Heart left ventricle (tissue), 16 donors: ENCODE measurements at regions not wholly inside any gene's neighbourhood (a gene's known extent, or its start where the extent isn't known, plus 50 kb on each side); places are given as distances from the start of the nearest gene placed in this dataset.

ENCODE experiments used
- ATAC-seq, 4 donors: fragments of 200-7000 bp; cut with Tn5 transposase; one replicate each; pipeline ENCODE4 v1.9.1; 2020 to 2022; ENCODE audit warnings: moderate library complexity in 4 of 4, mild to moderate bottlenecking in 3 of 4, moderate number of reproducible peaks in 1 of 4
- DNase-seq, 5 donors: peaks; one replicate each; pipeline ENCODE4 v3.0.0-alpha.2; 2020
- H3K27ac ChIP-seq, 12 donors: fragments of 200-600 bp; sonication (generic) in 4 of 12; one replicate each; pipeline versions ENCODE4 v1.5.0 to v1.8.0; 2016 to 2022; ENCODE audit warnings: mild to moderate bottlenecking in 2 of 12
- H3K27me3 ChIP-seq, 9 donors: fragments of 200-600 bp; sonication (generic) in 2 of 9; one replicate each; pipeline versions ENCODE4 v1.5.1 to v1.8.0; 2016 to 2022; ENCODE audit warnings: mild to moderate bottlenecking in 3 of 9
- H3K36me3 ChIP-seq, 9 donors: fragments of 200-600 bp; sonication (generic) in 2 of 9; one replicate each; pipeline versions ENCODE4 v1.5.0 to v1.8.0; 2018 to 2022; ENCODE audit warnings: mild to moderate bottlenecking in 2 of 9
- H3K4me1 ChIP-seq, 12 donors: fragments of 200-600 bp; sonication (generic) in 4 of 12; one replicate each; pipeline versions ENCODE4 v1.5.0 to v1.8.0; 2016 to 2022; ENCODE audit warnings: mild to moderate bottlenecking in 3 of 12
- H3K4me3 ChIP-seq, 12 donors: fragments of 200-600 bp; sonication (generic) in 4 of 12; one replicate each; pipeline versions ENCODE4 v1.5.0 to v1.8.0; 2017 to 2022; ENCODE audit warnings: mild to moderate bottlenecking in 9 of 12, moderate library complexity in 4 of 12
- H3K9me3 ChIP-seq, 12 donors: fragments of 200-600 bp; sonication (generic) in 4 of 12; one replicate each; pipeline versions ENCODE4 v1.5.0 to v1.8.0; 2016 to 2022; ENCODE audit warnings: mild to moderate bottlenecking in 1 of 12
- CTCF ChIP-seq, 12 donors: fragments of 200-600 bp; sonication (generic) in 4 of 12; IDR thresholded peaks; one replicate each; pipeline versions ENCODE4 v1.5.0 to v1.8.0; 2018 to 2022; ENCODE audit warnings: antibody characterized with exemption in 12 of 12, mild to moderate bottlenecking in 5 of 12
- POLR2A ChIP-seq, 2 donors: fragments of 450-650 bp; IDR thresholded peaks; one replicate each; pipeline ENCODE4 v1.6.1; 2017; ENCODE audit warnings: antibody characterized with exemption in 2 of 2, mild to moderate bottlenecking in 2 of 2, moderate library complexity in 2 of 2
- WGBS, 4 donors: extraction: QIAGEN DNeasy Blood & Tissue Kit in 2 of 4; methylation state at CpG; one replicate each; pipeline versions ENCODE4 v1.1.5 to v1.1.7; 2013 to 2018; 5-methylcytosine and 5-hydroxymethylcytosine counted together
- intact Hi-C, 10 donors: fragments of 100-400 bp; cut with DNase I; formaldehyde crosslinking; loops; one replicate each; pipeline versions ENCODE4 v1.11.1 to v1.14.2; 2022
- donor health status: ischemic (EF 13 %, LVEDD 7.1; RV severe dilation, severe dysfunction).
- donor health status: healthy with polysubstance abuse.
- donor health status: DM: no; HTN: yes; CAD: no.
- donor health status: DM: no; HTN: no; CAD: no.
- donor health status: ischemic (EF 25% LVEDD 6.9; RV normal size, moderate dysfunction).
- donor health status: ischemic (EF 25% LVEDD 5.7; RV mildly dilated, moderate dysfunction).
- donor health status: healthy.
- donor health status: DM: yes; HTN: yes; CAD: no.
- donor health status: ischemic (EF 35%, LVEDD 5.7; RV mildly dilated, moderate dysfunction).
- donor health status: nonischemic (EF 11% LVEDD 7.7; RV severe dilation, severe dysfunction).
- donor health status: DM: yes; HTN: yes; CAD: no.
- donor health status: PGD.
- donor health status: ischemic (EF 29% LVEDD 5.4; RV normal size, mild dysfunction).
- donor health status: nonischemic (EF 23%, LVEDD 6.1; RV moderate dilation, normal function).

DNA sequence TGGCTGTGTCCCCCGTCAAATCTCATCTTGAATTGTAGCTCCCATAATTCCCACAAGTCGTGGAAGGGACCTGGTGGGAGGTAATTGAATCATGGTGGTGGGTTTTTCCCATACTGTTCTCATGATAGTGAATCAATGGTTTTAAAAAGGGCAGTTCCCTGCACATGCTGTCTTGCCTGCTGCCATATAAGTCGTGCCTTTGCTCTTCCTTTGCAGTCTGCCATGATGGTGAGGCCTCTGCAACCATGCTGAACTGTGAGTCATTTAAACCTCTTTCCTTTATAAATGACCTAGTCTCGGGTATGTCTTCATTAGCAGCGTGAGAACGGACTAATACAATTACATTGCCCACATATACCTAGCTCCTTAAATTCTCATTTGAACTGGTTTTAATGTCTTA, 353.0 kb upstream of the KLF4 start:
- TF ChIP-seq POLR2A (IDR thresholded peaks at IDR 0.05): no peak
- TF ChIP-seq CTCF (IDR thresholded peaks at IDR 0.05): no peak
- intact Hi-C loops: no loop called here
- DNase-seq (no peak), ATAC-seq (no peak)
- no peak overlapping the region for H3K27ac ChIP-seq
- WGBS, 4 donors: 89 to 92% (median 91%) methylated on average over 6 of the region's 6 CpGs
- no peak overlapping the region for H3K4me3 ChIP-seq
- no peaks in the 10 kb centered on the region for H3K9me3 ChIP-seq
- H3K4me1 ChIP-seq: peaks cover 0 to 17% (median 0%) of the 10 kb centered on the region in 12 donors
- no peaks in the 10 kb centered on the region for H3K36me3 ChIP-seq
- no peaks in the 10 kb centered on the region for H3K27me3 ChIP-seq

- ATAC-seq (no peak), DNase-seq (no peak)
- TF ChIP-seq CTCF (IDR thresholded peaks at IDR 0.05) (no peak), POLR2A (IDR thresholded peaks at IDR 0.05) (no peak)
- 81 to 89% (median 88%) methylated on average over 2 of the region's 2 CpGs for WGBS, 4 donors
- Histone ChIP-seq H3K9me3 (no peaks in the 10 kb centered on the region), H3K4me1 (peaks cover 0 to 14% (median 0%) of the 10 kb centered on the region in 12 donors), H3K36me3 (no peaks in the 10 kb centered on the region), H3K27ac (no peak overlapping the region), H3K4me3 (no peak overlapping the region), H3K27me3 (no peaks in the 10 kb centered on the region)
- intact Hi-C loops: no loop called here
Measured at GRCh38 chr9:107841076-107841475, 351.5 kb upstream of the KLF4 start.

DNA sequence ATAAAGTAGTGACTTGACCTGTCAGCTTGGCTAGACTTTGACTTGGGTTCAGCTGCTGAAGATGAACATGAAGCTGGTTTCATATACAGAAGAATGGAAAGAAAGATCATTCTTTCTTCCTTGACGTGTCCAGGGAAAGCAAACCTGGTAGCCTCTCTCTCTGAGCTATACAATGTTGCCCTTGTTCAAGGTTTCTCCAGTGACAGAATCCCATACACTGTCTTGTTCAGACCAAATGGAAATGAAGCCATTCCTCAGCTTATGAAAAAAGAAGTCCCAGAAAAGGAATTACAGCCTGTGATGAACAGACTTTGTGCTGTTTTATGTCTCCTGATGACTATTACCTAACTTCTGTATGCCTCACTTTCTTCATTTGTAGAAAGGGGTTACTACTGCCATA, 349.8 kb upstream of the KLF4 start:
- WGBS, 4 donors: 72 to 94% (median 86%) methylated on average over 1 of the region's 1 CpG
- no peak for TF ChIP-seq POLR2A (IDR thresholded peaks at IDR 0.05)
- no peak for TF ChIP-seq CTCF (IDR thresholded peaks at IDR 0.05)
- no peak for ATAC-seq
- no peaks in the 10 kb centered on the region for H3K27me3 ChIP-seq
- DNase-seq: no peak
- intact Hi-C loops: no loop called here
- no peaks in the 10 kb centered on the region for H3K36me3 ChIP-seq
- no peak overlapping the region for H3K27ac ChIP-seq
- H3K4me3 ChIP-seq: no peak overlapping the region
- peaks cover 0 to 14% (median 0%) of the 10 kb centered on the region in 12 donors for H3K4me1 ChIP-seq
- H3K9me3 ChIP-seq: no peaks in the 10 kb centered on the region

GRCh38 chr9:107838766-107839165, 349.2 kb upstream of the KLF4 start:
- DNase-seq: no peak
- H3K27ac ChIP-seq: no peak overlapping the region
- no peak for ATAC-seq
- H3K9me3 ChIP-seq: no peaks in the 10 kb centered on the region
- peaks cover 0 to 14% (median 0%) of the 10 kb centered on the region in 12 donors for H3K4me1 ChIP-seq
- TF ChIP-seq CTCF (IDR thresholded peaks at IDR 0.05) (no peak), POLR2A (IDR thresholded peaks at IDR 0.05) (no peak)
- no peaks in the 10 kb centered on the region for H3K36me3 ChIP-seq
- H3K27me3 ChIP-seq: no peaks in the 10 kb centered on the region
- intact Hi-C loops: no loop called here
- WGBS, 4 donors: 79 to 93% (median 87%) methylated on average over 1 of the region's 1 CpG
- no peak overlapping the region for H3K4me3 ChIP-seq
